Spleen (tissue), 11 donors: ENCODE measurements at regions not wholly inside any gene's neighbourhood (a gene's known extent, or its start where the extent isn't known, plus 50 kb on each side); places are given as distances from the start of the nearest gene placed in this dataset.
"Not testable (repeated sequence)": the region's sequence is repeated elsewhere in the genome, so short reads cannot be mapped to it uniquely, and the experiment has no call there.

Source experiments
- DNase-seq: peaks from one replicate; pipeline ENCODE4 v3.0.0-alpha.2; 2020
- H3K27ac ChIP-seq, 8 donors: fragments of 200-600 bp; sonication (generic) in 7 of 8; 1 replicate in 4 of 8; 2 replicates in 4 of 8; pipeline versions ENCODE4 v1.5.0 to v1.8.0; 2016 to 2021; ENCODE audit warnings: inconsistent platforms in 4 of 8, mild to moderate bottlenecking in 4 of 8, moderate library complexity in 1 of 8
- H3K27me3 ChIP-seq, 7 donors: fragments of 200-600 bp; sonication (generic) in 6 of 7; replicated peaks in 1 of 7; 1 replicate in 4 of 7; 2 replicates in 3 of 7; pipeline versions ENCODE4 v1.5.0 to v1.8.0; 2016 to 2021; ENCODE audit warnings: inconsistent platforms in 3 of 7, mild to moderate bottlenecking in 1 of 7
- H3K36me3 ChIP-seq, 6 donors: fragments of 200-600 bp; sonication (generic) in 5 of 6; 1 replicate in 4 of 6; 2 replicates in 2 of 6; pipeline versions ENCODE4 v1.5.0 to v1.8.0; 2016 to 2021; ENCODE audit warnings: inconsistent platforms in 2 of 6
- H3K4me1 ChIP-seq, 6 donors: fragments of 200-600 bp; sonication (generic) in 5 of 6; 1 replicate in 3 of 6; 2 replicates in 3 of 6; pipeline versions ENCODE4 v1.5.0 to v1.8.0; 2016 to 2021; ENCODE audit warnings: inconsistent platforms in 3 of 6
- H3K4me3 ChIP-seq, 8 donors: fragments of 200-600 bp; sonication (generic) in 7 of 8; 1 replicate in 4 of 8; 2 replicates in 4 of 8; pipeline versions ENCODE4 v1.5.0 to v1.8.0; 2016 to 2021; ENCODE audit warnings: inconsistent platforms in 4 of 8, mild to moderate bottlenecking in 4 of 8, moderate library complexity in 2 of 8
- H3K9me3 ChIP-seq, 8 donors: fragments of 200-600 bp; sonication (generic) in 7 of 8; 1 replicate in 4 of 8; 2 replicates in 4 of 8; pipeline versions ENCODE4 v1.5.0 to v1.8.0; 2016 to 2021; ENCODE audit warnings: inconsistent platforms in 4 of 8
- POLR2A ChIP-seq, 3 donors: fragments of 450-650 bp; IDR thresholded peaks; one replicate each; pipeline ENCODE4 v1.5.1; 2017; ENCODE audit warnings: antibody characterized with exemption in 3 of 3, mild to moderate bottlenecking in 1 of 3
- POLR2AphosphoS5 ChIP-seq, 3 donors: sonication (generic); formaldehyde crosslinking; IDR thresholded peaks; one replicate each; pipeline ENCODE4 v1.5.1; 2017; ENCODE audit warnings: antibody characterized with exemption in 3 of 3
- WGBS, 5 donors: extraction: QIAGEN DNeasy Blood & Tissue Kit in 3 of 5; methylation state at CpG; one replicate each; pipeline versions ENCODE4 v1.1.5 to v1.1.7; 2013 to 2018; 5-methylcytosine and 5-hydroxymethylcytosine counted together
- intact Hi-C: fragments of 100-400 bp; cut with DNase I; formaldehyde crosslinking; loops from one replicate; pipeline ENCODE4 v1.15.0; 2023; ENCODE audit warnings: low total_unique reads
- TF ChIP-seq, protein P1 (sequence below), 11 experiments: fragments of 200-600 bp in 7 of 11; fragments of 450-650 bp in 4 of 11; sonication (generic) in 4 of 11; IDR thresholded peaks in 8 of 11; conservative IDR thresholded peaks in 3 of 11; 1 replicate in 7 of 11; 2 replicates in 4 of 11; pipeline versions ENCODE4 v1.4.0 to v1.8.0; 2016 to 2021; ENCODE audit warnings: antibody characterized with exemption in 11 of 11, inconsistent platforms in 4 of 11, mild to moderate bottlenecking in 1 of 11
- donor health status: healthy with polysubstance abuse.
- donor health status: DM: no; HTN: no; CAD: no; lungs with moderate emphysema.
- donor health status: DM: no; HTN: no; CAD: no.
- donor health status: Bipolar disorder and iron deficiency.
- donor health status: healthy.
- donor health status: DM: no; HTN: no; CAD: no.
- donor health status: DM: yes; HTN: yes; CAD: no.

GRCh38 chr3:145022447-145022846 lies 1050.8 kb downstream of the DIPK2A start:
- H3K27me3 ChIP-seq = no peaks in the 10 kb centered on the region
- no peak for DNase-seq
- H3K4me1 ChIP-seq = no peaks in the 10 kb centered on the region
- no peak for TF ChIP-seq POLR2A (IDR thresholded peaks at IDR 0.05)
- TF ChIP-seq, protein P1, sequence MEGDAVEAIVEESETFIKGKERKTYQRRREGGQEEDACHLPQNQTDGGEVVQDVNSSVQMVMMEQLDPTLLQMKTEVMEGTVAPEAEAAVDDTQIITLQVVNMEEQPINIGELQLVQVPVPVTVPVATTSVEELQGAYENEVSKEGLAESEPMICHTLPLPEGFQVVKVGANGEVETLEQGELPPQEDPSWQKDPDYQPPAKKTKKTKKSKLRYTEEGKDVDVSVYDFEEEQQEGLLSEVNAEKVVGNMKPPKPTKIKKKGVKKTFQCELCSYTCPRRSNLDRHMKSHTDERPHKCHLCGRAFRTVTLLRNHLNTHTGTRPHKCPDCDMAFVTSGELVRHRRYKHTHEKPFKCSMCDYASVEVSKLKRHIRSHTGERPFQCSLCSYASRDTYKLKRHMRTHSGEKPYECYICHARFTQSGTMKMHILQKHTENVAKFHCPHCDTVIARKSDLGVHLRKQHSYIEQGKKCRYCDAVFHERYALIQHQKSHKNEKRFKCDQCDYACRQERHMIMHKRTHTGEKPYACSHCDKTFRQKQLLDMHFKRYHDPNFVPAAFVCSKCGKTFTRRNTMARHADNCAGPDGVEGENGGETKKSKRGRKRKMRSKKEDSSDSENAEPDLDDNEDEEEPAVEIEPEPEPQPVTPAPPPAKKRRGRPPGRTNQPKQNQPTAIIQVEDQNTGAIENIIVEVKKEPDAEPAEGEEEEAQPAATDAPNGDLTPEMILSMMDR (IDR thresholded peaks at IDR 0.05 in 8 of 11, conservative IDR thresholded peaks at IDR 0.05 in 3 of 11) = no peak
- no peak for TF ChIP-seq POLR2AphosphoS5 (IDR thresholded peaks at IDR 0.05)
- no peaks in the 10 kb centered on the region for H3K36me3 ChIP-seq
- no peak overlapping the region for H3K27ac ChIP-seq
- H3K4me3 ChIP-seq = no peak overlapping the region
- WGBS, 5 donors = 75 to 93% (median 80%) methylated on average over 2 of the region's 2 CpGs
- intact Hi-C loops = no loop called here
- peaks cover 0 to 8% (median 0%) of the 10 kb centered on the region in 8 donors for H3K9me3 ChIP-seq

GRCh38 chr3:145024700-145025099 lies 1053.1 kb downstream of the DIPK2A start:
- Histone ChIP-seq H3K36me3 (no peaks in the 10 kb centered on the region), H3K9me3 (peaks cover 0 to 10% (median 2%) of the 10 kb centered on the region in 8 donors), H3K4me1 (no peaks in the 10 kb centered on the region), H3K27ac (no peak overlapping the region), H3K4me3 (no peak overlapping the region), H3K27me3 (no peaks in the 10 kb centered on the region)
- DNase-seq = no peak
- WGBS, 5 donors = 79 to 94% (median 88%) methylated on average over 1 of the region's 1 CpG
- intact Hi-C loops = no loop called here
- TF ChIP-seq POLR2AphosphoS5 (IDR thresholded peaks at IDR 0.05) = no peak
- TF ChIP-seq POLR2A (IDR thresholded peaks at IDR 0.05) = no peak
- TF ChIP-seq, protein P1 (IDR thresholded peaks at IDR 0.05 in 8 of 11, conservative IDR thresholded peaks at IDR 0.05 in 3 of 11) = no peak

GRCh38 chr3:145027186-145027585 lies 1055.6 kb downstream of the DIPK2A start:
- H3K27ac ChIP-seq, intact Hi-C loops, H3K36me3 ChIP-seq, H3K4me1 ChIP-seq, DNase-seq, H3K4me3 ChIP-seq, H3K27me3 ChIP-seq: not testable (repeated sequence)
- H3K9me3 ChIP-seq = peaks cover 0 to 10% (median 2%) of the 10 kb centered on the region in 8 donors
- 62 to 82% (median 75%) methylated on average over 3 of the region's 3 CpGs for WGBS, 5 donors

- 47 to 68% (median 66%) methylated on average over 1 of the region's 1 CpG for WGBS, 5 donors
- Histone ChIP-seq H3K36me3 (no peaks in the 10 kb centered on the region), H3K27me3 (no peaks in the 10 kb centered on the region), H3K4me3 (no peak overlapping the region), H3K27ac (no peak overlapping the region), H3K9me3 (peaks cover 0 to 10% (median 0%) of the 10 kb centered on the region in 8 donors), H3K4me1 (no peaks in the 10 kb centered on the region)
- no peak for DNase-seq
- intact Hi-C loops = no loop called here
- no peak for TF ChIP-seq POLR2A (IDR thresholded peaks at IDR 0.05)
Observed at GRCh38 chr3:145032791-145033190, 1061.2 kb downstream of the DIPK2A start.

DNA sequence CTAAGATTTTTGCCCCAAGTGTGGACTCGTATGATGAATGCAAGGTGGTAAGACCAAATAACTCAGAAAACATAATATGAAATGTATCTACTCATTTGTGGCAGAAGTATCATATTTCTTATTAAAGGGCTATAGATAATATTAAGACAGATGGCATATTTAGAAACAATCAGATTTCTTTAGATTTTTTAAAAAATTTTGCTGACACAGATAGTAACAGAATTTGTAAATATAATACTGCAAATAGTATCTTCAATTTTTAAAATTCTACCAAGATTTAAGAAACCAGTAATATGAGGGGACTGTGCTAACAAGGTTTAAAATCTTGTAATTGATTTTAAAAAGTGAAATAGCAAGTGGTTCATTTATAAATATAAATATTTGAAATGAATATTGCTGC lies 1064.1 kb downstream of the DIPK2A start:
- 87 to 92% (median 91%) methylated on average over 1 of the region's 1 CpG for WGBS, 5 donors
- no peaks in the 10 kb centered on the region for H3K9me3 ChIP-seq
- no peaks in the 10 kb centered on the region for H3K4me1 ChIP-seq
- H3K27me3 ChIP-seq = no peaks in the 10 kb centered on the region
- H3K27ac ChIP-seq = no peak overlapping the region
- H3K36me3 ChIP-seq = no peaks in the 10 kb centered on the region
- H3K4me3 ChIP-seq = no peak overlapping the region
- no peak for DNase-seq
- intact Hi-C loops = no loop called here
- TF ChIP-seq POLR2A (IDR thresholded peaks at IDR 0.05) = no peak
- TF ChIP-seq POLR2AphosphoS5 (IDR thresholded peaks at IDR 0.05) = no peak
- TF ChIP-seq, protein P1 (IDR thresholded peaks at IDR 0.05 in 8 of 11, conservative IDR thresholded peaks at IDR 0.05 in 3 of 11) = no peak

- 77 to 94% (median 83%) methylated on average over 2 of the region's 2 CpGs for WGBS, 5 donors
- H3K27ac ChIP-seq, H3K36me3 ChIP-seq, H3K9me3 ChIP-seq, H3K4me3 ChIP-seq, DNase-seq, H3K27me3 ChIP-seq, intact Hi-C loops, H3K4me1 ChIP-seq: not testable (repeated sequence)
Observed at GRCh38 chr3:145054055-145054454, 1082.4 kb downstream of the DIPK2A start.
